Endothelial cell of umbilical vein (primary cell): ENCODE measurements at regions not wholly inside any gene's neighbourhood (a gene's known extent, or its start where the extent isn't known, plus 50 kb on each side); places are given as distances from the start of the nearest gene placed in this dataset.

ENCODE experiments used
- CTCF ChIP-seq, 2 donors: IDR thresholded peaks; 1 replicate in 1 of 2; 2 replicates in 1 of 2; pipeline ENCODE4 v1.5.1; 2011; ENCODE audit warnings: low read length in 2 of 2, mild to moderate bottlenecking in 2 of 2, moderate library complexity in 2 of 2, control low read depth in 1 of 2, inconsistent platforms in 1 of 2, low read depth in 1 of 2; ENCODE audit not compliant: insufficient read depth in 1 of 2; ENCODE audit errors: extremely low read depth in 1 of 2
- EZH2 ChIP-seq: IDR thresholded peaks from 2 replicates; pipeline ENCODE4 v1.6.1; 2012; ENCODE audit warnings: borderline replicate concordance, low read depth, mild to moderate bottlenecking, moderate library complexity, low read length, inconsistent platforms; ENCODE audit not compliant: severe bottlenecking
- MAX ChIP-seq: IDR thresholded peaks from 2 replicates; pipeline ENCODE4 v1.6.1; 2011; ENCODE audit not compliant: insufficient read depth, insufficient read length
- MYC ChIP-seq: IDR thresholded peaks from one replicate; pipeline ENCODE4 v1.6.1; 2011; ENCODE audit warnings: mild to moderate bottlenecking, low read depth, low read length
- POLR2AphosphoS5 ChIP-seq: IDR thresholded peaks from 2 replicates; pipeline ENCODE4 v1.6.1; 2012; ENCODE audit warnings: low read depth, mild to moderate bottlenecking, control low read depth, low read length, moderate library complexity; ENCODE audit not compliant: insufficient read depth

GRCh38 chr13:74945637-74946036 lies 536.3 kb downstream of the TBC1D4 start:
- TF ChIP-seq CTCF (IDR thresholded peaks at IDR 0.05; ENCODE audit: extremely low read depth in 1 of 2, insufficient read depth in 1 of 2, low read depth in 1 of 2, low read length in 2 of 2): no peak
- no peak for TF ChIP-seq POLR2AphosphoS5
- no peak for TF ChIP-seq EZH2
- TF ChIP-seq MAX: no peak
- TF ChIP-seq MYC: no peak
